Kidney epithelial cell (primary cell): ENCODE measurements at regions not wholly inside any gene's neighbourhood (a gene's known extent, or its start where the extent isn't known, plus 50 kb on each side); places are given as distances from the start of the nearest gene placed in this dataset.
"Not testable (repeated sequence)": the region's sequence is repeated elsewhere in the genome, so short reads cannot be mapped to it uniquely, and the experiment has no call there.

ENCODE experiments used
- DNase-seq: peaks from one replicate; pipeline ENCODE4 v3.0.0-alpha.2; 2010; ENCODE audit warnings: low read depth
- H3K27me3 ChIP-seq: 2 replicates; pipeline ENCODE4 v1.6.0; 2011; ENCODE audit warnings: low read length; ENCODE audit not compliant: control insufficient read depth, insufficient read depth
- H3K36me3 ChIP-seq: 2 replicates; pipeline ENCODE4 v1.5.1; 2011; ENCODE audit warnings: low read length; ENCODE audit not compliant: control insufficient read depth, insufficient read depth
- H3K4me3 ChIP-seq: 2 replicates; pipeline ENCODE4 v1.5.1; 2011; ENCODE audit warnings: low read depth, mild to moderate bottlenecking, control low read depth, low read length
- CTCF ChIP-seq: IDR thresholded peaks from 2 replicates; pipeline ENCODE4 v1.5.1; 2011; ENCODE audit warnings: mild to moderate bottlenecking, moderate library complexity, low read length, control low read depth, inconsistent platforms; ENCODE audit not compliant: insufficient read depth, poor library complexity, severe bottlenecking

- TF ChIP-seq CTCF, result no peak
- H3K27me3 ChIP-seq, result no peaks in the 10 kb centered on the region
- DNase-seq, result no peak
- no peak overlapping the region for H3K4me3 ChIP-seq
- H3K36me3 ChIP-seq, result no peaks in the 10 kb centered on the region
These were observed 98.5 kb downstream of the EHF start for GRCh38 chr11:34719303-34719848.

GRCh38 chr11:34713631-34714030 is 92.7 kb downstream of the EHF start:
- not testable (repeated sequence) for H3K36me3 ChIP-seq, H3K27me3 ChIP-seq, DNase-seq, H3K4me3 ChIP-seq
